GM23338 (cell line): ENCODE measurements at regions not wholly inside any gene's neighbourhood (a gene's known extent, or its start where the extent isn't known, plus 50 kb on each side); places are given as distances from the start of the nearest gene placed in this dataset.

ENCODE experiments used
- ATAC-seq: fragments of 200-7000 bp; cut with Tn5 transposase; 3 replicates; pipeline ENCODE4 v1.9.1; 2020
- DNase-seq: peaks from one replicate; pipeline ENCODE4 v3.0.0-alpha.2; 2015; ENCODE audit warnings: low spot score
- H2AFZ ChIP-seq: fragments of 200-600 bp; sonication (generic); 2 replicates; pipeline ENCODE4 v1.8.0; 2016; ENCODE audit warnings: antibody characterized with exemption, mild to moderate bottlenecking, moderate library complexity
- H3F3A ChIP-seq: fragments of 200-600 bp; sonication (generic); replicated peaks from 2 replicates; pipeline ENCODE4 v1.8.0; 2017; ENCODE audit warnings: antibody characterized with exemption, mixed run types, low read depth
- H3K27ac ChIP-seq: fragments of 200-600 bp; sonication (generic); 2 replicates; pipeline ENCODE4 v1.6.1; 2016; ENCODE audit warnings: low read depth
- H3K27me3 ChIP-seq: fragments of 200-600 bp; sonication (generic); 2 replicates; pipeline ENCODE4 v1.8.0; 2016; ENCODE audit warnings: mild to moderate bottlenecking, mixed run types, moderate library complexity; ENCODE audit not compliant: insufficient read depth
- H3K36me3 ChIP-seq: fragments of 200-600 bp; sonication (generic); 2 replicates; pipeline ENCODE4 v1.8.0; 2016; ENCODE audit warnings: mild to moderate bottlenecking; ENCODE audit not compliant: insufficient read depth
- H3K4me1 ChIP-seq: fragments of 200-600 bp; sonication (generic); 2 replicates; pipeline ENCODE4 v1.8.0; 2016; ENCODE audit warnings: mild to moderate bottlenecking, moderate library complexity; ENCODE audit not compliant: insufficient read depth
- H3K4me2 ChIP-seq: fragments of 200-600 bp; sonication (generic); 2 replicates; pipeline ENCODE4 v1.7.1; 2017; ENCODE audit warnings: mixed run types
- H3K4me3 ChIP-seq: fragments of 200-600 bp; sonication (generic); 2 replicates; pipeline ENCODE4 v1.6.1; 2016; ENCODE audit warnings: mixed run types
- H3K79me2 ChIP-seq: fragments of 200-600 bp; sonication (generic); replicated peaks from 2 replicates; pipeline ENCODE4 v1.8.0; 2017; ENCODE audit warnings: mild to moderate bottlenecking; ENCODE audit not compliant: insufficient read depth
- H3K9me2 ChIP-seq: fragments of 200-600 bp; sonication (generic); 2 replicates; pipeline ENCODE4 v1.8.0; 2017; ENCODE audit not compliant: insufficient read depth
- H4K20me1 ChIP-seq: fragments of 200-600 bp; sonication (generic); replicated peaks from 2 replicates; pipeline ENCODE4 v1.8.0; 2017; ENCODE audit warnings: mild to moderate bottlenecking; ENCODE audit not compliant: insufficient read depth
- H3K27ac Mint-ChIP-seq: 2 replicates; pipeline ENCODE4 v1.8.0; 2020; ENCODE audit warnings: inconsistent platforms, mild to moderate bottlenecking, moderate library complexity, mixed read lengths
- H3K27me3 Mint-ChIP-seq: 3 replicates; pipeline ENCODE4 v1.8.0; 2022; ENCODE audit warnings: low read depth, mild to moderate bottlenecking, moderate library complexity, mixed read lengths, inconsistent platforms; ENCODE audit not compliant: insufficient read depth, poor library complexity
- H3K36me3 Mint-ChIP-seq: 3 replicates; pipeline ENCODE4 v1.8.0; 2021; ENCODE audit warnings: low read depth, mild to moderate bottlenecking, inconsistent platforms, moderate library complexity, mixed read lengths
- H3K4me1 Mint-ChIP-seq: 3 replicates; pipeline ENCODE4 v1.8.0; 2020; ENCODE audit warnings: mild to moderate bottlenecking, inconsistent platforms, mixed read lengths
- H3K4me3 Mint-ChIP-seq: 3 replicates; pipeline ENCODE4 v1.8.0; 2021; ENCODE audit warnings: moderate library complexity, mild to moderate bottlenecking, inconsistent platforms, mixed read lengths
- H3K9me3 Mint-ChIP-seq: 3 replicates; pipeline ENCODE4 v1.8.0; 2020; ENCODE audit warnings: moderate library complexity, mild to moderate bottlenecking, inconsistent platforms, mixed read lengths
- CREB1 ChIP-seq: fragments of 250-450 bp; sonication (Bioruptor Pico); IDR thresholded peaks from 2 replicates; pipeline ENCODE4 v1.5.0; 2020; ENCODE audit warnings: low read depth, mild to moderate bottlenecking, moderate library complexity
- EZH2 ChIP-seq: fragments of 200-600 bp; sonication (generic); IDR thresholded peaks from one replicate; pipeline ENCODE4 v1.8.0; 2017; ENCODE audit warnings: antibody characterized with exemption, mild to moderate bottlenecking, low read depth; ENCODE audit not compliant: unreplicated experiment
- EZH2phosphoT487 ChIP-seq: fragments of 200-600 bp; sonication (generic); IDR thresholded peaks from one replicate; pipeline ENCODE4 v1.8.1; 2018; ENCODE audit warnings: antibody characterized with exemption; ENCODE audit not compliant: unreplicated experiment
- JUNB ChIP-seq: IDR thresholded peaks from one replicate; pipeline ENCODE4 v1.6.1; 2016; ENCODE audit warnings: antibody characterized with exemption; ENCODE audit not compliant: unreplicated experiment
- NANOG ChIP-seq: IDR thresholded peaks from 2 replicates; pipeline ENCODE4 v1.6.1; 2016; ENCODE audit warnings: antibody characterized with exemption, borderline replicate concordance
- POLR2AphosphoS5 ChIP-seq: IDR thresholded peaks from 2 replicates; pipeline ENCODE4 v1.6.1; 2016; ENCODE audit warnings: antibody characterized with exemption, low read depth
- STAT1 ChIP-seq: IDR thresholded peaks from one replicate; pipeline ENCODE4 v1.6.1; 2016; ENCODE audit warnings: antibody characterized with exemption; ENCODE audit not compliant: unreplicated experiment
- ZNF114 ChIP-seq: fragments of 250-450 bp; sonication (Bioruptor Pico); IDR thresholded peaks from 2 replicates; pipeline ENCODE4 v1.5.0; 2020; ENCODE audit warnings: mild to moderate bottlenecking, moderate library complexity
- ZNF331 ChIP-seq: fragments of 250-450 bp; sonication (Bioruptor Pico); IDR thresholded peaks from 2 replicates; pipeline ENCODE4 v1.5.0; 2020; ENCODE audit warnings: low read depth, mild to moderate bottlenecking, moderate library complexity
- TF ChIP-seq, protein P1 (sequence below), 2 experiments: fragments of 200-600 bp in 1 of 2; sonication (generic) in 1 of 2; conservative IDR thresholded peaks; 2 replicates each; pipeline versions ENCODE4 v1.5.1 to v1.6.1; 2016 to 2017; ENCODE audit warnings: antibody characterized with exemption in 2 of 2, low read depth in 2 of 2, mild to moderate bottlenecking in 2 of 2, moderate library complexity in 1 of 2
- TF ChIP-seq, protein P2 (sequence below): fragments of 250-450 bp; sonication (Bioruptor Pico); IDR thresholded peaks from 2 replicates; pipeline ENCODE4 v1.5.0; 2020; ENCODE audit warnings: mild to moderate bottlenecking, moderate library complexity
- TF ChIP-seq, protein P3 (sequence below): IDR thresholded peaks from one replicate; pipeline ENCODE4 v1.6.1; 2018; ENCODE audit warnings: antibody characterized with exemption; ENCODE audit not compliant: unreplicated experiment
- TF ChIP-seq, protein P4 (sequence below): IDR thresholded peaks from 2 replicates; pipeline ENCODE4 v1.6.1; 2016; ENCODE audit warnings: antibody characterized with exemption

DNA sequence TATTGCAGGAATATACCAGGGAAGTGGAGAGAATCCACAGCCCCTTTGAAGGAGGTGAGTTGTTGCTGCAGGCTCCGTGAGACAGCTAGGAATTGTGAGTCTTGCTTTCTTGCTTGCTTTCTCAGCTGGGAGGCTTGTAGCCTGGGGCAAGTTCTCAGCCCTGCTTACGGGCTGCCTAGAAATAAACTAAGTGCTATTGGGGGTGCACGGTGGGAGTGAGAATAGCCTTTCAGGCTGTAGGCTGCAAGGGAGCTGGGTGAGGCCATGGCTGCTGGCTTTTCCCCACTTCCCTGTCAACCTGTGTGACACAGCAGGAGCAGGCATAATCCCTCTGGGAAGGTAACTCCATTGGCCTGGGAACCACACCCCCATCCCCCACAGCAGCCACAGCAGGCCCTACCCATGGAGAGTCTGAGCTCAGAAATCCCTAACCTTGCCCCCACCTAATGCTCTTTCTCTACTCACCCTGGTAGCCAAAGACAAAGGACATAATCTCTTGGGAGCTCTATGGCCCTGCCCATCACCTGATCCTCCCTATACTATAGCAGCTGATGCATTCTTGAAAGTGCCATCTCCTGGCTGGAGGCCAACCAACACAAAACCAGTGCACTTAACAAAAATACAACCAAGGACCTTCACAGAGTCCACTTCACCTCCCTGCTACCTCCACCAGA is 113.0 kb downstream of the MMRN1 start:
- Histone ChIP-seq H2AFZ (no peak overlapping the region; the same call in 1 of the 2 replicates), H3K79me2 (no peaks in the 10 kb centered on the region), H3K4me2 (no peak overlapping the region), H3K4me1 (peaks cover 5% of the 10 kb centered on the region), H4K20me1 (no peaks in the 10 kb centered on the region), H3F3A (no peaks in the 10 kb centered on the region), H3K27me3 (no peaks in the 10 kb centered on the region), H3K36me3 (no peaks in the 10 kb centered on the region), H3K9me2 (no peaks in the 10 kb centered on the region; the same call in 1 of the 2 replicates), H3K27ac (no peak overlapping the region), H3K4me3 (no peak overlapping the region)
- peaks cover 6% of the 10 kb centered on the region; the same call in 2 of the 3 replicates for H3K4me1 Mint-ChIP-seq
- TF ChIP-seq, protein P1, sequence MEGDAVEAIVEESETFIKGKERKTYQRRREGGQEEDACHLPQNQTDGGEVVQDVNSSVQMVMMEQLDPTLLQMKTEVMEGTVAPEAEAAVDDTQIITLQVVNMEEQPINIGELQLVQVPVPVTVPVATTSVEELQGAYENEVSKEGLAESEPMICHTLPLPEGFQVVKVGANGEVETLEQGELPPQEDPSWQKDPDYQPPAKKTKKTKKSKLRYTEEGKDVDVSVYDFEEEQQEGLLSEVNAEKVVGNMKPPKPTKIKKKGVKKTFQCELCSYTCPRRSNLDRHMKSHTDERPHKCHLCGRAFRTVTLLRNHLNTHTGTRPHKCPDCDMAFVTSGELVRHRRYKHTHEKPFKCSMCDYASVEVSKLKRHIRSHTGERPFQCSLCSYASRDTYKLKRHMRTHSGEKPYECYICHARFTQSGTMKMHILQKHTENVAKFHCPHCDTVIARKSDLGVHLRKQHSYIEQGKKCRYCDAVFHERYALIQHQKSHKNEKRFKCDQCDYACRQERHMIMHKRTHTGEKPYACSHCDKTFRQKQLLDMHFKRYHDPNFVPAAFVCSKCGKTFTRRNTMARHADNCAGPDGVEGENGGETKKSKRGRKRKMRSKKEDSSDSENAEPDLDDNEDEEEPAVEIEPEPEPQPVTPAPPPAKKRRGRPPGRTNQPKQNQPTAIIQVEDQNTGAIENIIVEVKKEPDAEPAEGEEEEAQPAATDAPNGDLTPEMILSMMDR (conservative IDR thresholded peaks at IDR 0.05; ENCODE audit: low read depth in 2 of 2): no peak
- no peak for TF ChIP-seq NANOG
- TF ChIP-seq, protein P2, sequence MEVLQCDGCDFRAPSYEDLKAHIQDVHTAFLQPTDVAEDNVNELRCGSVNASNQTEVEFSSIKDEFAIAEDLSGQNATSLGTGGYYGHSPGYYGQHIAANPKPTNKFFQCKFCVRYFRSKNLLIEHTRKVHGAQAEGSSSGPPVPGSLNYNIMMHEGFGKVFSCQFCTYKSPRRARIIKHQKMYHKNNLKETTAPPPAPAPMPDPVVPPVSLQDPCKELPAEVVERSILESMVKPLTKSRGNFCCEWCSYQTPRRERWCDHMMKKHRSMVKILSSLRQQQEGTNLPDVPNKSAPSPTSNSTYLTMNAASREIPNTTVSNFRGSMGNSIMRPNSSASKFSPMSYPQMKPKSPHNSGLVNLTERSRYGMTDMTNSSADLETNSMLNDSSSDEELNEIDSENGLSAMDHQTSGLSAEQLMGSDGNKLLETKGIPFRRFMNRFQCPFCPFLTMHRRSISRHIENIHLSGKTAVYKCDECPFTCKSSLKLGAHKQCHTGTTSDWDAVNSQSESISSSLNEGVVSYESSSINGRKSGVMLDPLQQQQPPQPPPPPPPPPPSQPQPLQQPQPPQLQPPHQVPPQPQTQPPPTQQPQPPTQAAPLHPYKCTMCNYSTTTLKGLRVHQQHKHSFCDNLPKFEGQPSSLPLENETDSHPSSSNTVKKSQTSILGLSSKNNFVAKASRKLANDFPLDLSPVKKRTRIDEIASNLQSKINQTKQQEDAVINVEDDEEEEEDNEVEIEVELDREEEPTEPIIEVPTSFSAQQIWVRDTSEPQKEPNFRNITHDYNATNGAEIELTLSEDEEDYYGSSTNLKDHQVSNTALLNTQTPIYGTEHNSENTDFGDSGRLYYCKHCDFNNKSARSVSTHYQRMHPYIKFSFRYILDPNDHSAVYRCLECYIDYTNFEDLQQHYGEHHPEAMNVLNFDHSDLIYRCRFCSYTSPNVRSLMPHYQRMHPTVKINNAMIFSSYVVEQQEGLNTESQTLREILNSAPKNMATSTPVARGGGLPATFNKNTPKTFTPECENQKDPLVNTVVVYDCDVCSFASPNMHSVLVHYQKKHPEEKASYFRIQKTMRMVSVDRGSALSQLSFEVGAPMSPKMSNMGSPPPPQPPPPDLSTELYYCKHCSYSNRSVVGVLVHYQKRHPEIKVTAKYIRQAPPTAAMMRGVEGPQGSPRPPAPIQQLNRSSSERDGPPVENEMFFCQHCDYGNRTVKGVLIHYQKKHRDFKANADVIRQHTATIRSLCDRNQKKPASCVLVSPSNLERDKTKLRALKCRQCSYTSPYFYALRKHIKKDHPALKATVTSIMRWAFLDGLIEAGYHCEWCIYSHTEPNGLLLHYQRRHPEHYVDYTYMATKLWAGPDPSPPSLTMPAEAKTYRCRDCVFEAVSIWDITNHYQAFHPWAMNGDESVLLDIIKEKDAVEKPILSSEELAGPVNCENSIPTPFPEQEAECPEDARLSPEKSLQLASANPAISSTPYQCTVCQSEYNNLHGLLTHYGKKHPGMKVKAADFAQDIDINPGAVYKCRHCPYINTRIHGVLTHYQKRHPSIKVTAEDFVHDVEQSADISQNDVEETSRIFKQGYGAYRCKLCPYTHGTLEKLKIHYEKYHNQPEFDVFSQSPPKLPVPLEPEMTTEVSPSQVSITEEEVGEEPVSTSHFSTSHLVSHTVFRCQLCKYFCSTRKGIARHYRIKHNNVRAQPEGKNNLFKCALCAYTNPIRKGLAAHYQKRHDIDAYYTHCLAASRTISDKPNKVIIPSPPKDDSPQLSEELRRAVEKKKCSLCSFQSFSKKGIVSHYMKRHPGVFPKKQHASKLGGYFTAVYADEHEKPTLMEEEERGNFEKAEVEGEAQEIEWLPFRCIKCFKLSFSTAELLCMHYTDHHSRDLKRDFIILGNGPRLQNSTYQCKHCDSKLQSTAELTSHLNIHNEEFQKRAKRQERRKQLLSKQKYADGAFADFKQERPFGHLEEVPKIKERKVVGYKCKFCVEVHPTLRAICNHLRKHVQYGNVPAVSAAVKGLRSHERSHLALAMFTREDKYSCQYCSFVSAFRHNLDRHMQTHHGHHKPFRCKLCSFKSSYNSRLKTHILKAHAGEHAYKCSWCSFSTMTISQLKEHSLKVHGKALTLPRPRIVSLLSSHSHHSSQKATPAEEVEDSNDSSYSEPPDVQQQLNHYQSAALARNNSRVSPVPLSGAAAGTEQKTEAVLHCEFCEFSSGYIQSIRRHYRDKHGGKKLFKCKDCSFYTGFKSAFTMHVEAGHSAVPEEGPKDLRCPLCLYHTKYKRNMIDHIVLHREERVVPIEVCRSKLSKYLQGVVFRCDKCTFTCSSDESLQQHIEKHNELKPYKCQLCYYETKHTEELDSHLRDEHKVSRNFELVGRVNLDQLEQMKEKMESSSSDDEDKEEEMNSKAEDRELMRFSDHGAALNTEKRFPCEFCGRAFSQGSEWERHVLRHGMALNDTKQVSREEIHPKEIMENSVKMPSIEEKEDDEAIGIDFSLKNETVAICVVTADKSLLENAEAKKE: no peak; the same call in 1 of the 2 replicates
- TF ChIP-seq STAT1: no peak
- no peak for TF ChIP-seq JUNB
- TF ChIP-seq, protein P3, sequence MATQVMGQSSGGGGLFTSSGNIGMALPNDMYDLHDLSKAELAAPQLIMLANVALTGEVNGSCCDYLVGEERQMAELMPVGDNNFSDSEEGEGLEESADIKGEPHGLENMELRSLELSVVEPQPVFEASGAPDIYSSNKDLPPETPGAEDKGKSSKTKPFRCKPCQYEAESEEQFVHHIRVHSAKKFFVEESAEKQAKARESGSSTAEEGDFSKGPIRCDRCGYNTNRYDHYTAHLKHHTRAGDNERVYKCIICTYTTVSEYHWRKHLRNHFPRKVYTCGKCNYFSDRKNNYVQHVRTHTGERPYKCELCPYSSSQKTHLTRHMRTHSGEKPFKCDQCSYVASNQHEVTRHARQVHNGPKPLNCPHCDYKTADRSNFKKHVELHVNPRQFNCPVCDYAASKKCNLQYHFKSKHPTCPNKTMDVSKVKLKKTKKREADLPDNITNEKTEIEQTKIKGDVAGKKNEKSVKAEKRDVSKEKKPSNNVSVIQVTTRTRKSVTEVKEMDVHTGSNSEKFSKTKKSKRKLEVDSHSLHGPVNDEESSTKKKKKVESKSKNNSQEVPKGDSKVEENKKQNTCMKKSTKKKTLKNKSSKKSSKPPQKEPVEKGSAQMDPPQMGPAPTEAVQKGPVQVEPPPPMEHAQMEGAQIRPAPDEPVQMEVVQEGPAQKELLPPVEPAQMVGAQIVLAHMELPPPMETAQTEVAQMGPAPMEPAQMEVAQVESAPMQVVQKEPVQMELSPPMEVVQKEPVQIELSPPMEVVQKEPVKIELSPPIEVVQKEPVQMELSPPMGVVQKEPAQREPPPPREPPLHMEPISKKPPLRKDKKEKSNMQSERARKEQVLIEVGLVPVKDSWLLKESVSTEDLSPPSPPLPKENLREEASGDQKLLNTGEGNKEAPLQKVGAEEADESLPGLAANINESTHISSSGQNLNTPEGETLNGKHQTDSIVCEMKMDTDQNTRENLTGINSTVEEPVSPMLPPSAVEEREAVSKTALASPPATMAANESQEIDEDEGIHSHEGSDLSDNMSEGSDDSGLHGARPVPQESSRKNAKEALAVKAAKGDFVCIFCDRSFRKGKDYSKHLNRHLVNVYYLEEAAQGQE: no peak
- no peak for TF ChIP-seq EZH2
- TF ChIP-seq, protein P4, sequence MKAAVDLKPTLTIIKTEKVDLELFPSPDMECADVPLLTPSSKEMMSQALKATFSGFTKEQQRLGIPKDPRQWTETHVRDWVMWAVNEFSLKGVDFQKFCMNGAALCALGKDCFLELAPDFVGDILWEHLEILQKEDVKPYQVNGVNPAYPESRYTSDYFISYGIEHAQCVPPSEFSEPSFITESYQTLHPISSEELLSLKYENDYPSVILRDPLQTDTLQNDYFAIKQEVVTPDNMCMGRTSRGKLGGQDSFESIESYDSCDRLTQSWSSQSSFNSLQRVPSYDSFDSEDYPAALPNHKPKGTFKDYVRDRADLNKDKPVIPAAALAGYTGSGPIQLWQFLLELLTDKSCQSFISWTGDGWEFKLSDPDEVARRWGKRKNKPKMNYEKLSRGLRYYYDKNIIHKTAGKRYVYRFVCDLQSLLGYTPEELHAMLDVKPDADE: no peak
- TF ChIP-seq CREB1 (CRISPR knock-in tag): no peak
- TF ChIP-seq ZNF114 (CRISPR knock-in tag): no peak
- TF ChIP-seq POLR2AphosphoS5: no peak
- no peak for TF ChIP-seq EZH2phosphoT487
- TF ChIP-seq ZNF331 (CRISPR knock-in tag): no peak
- peak; percentile 5 for DNase-seq
- H3K27ac Mint-ChIP-seq: no peak overlapping the region
- no peaks in the 10 kb centered on the region for H3K36me3 Mint-ChIP-seq
- H3K4me3 Mint-ChIP-seq: no peak overlapping the region
- no peaks in the 10 kb centered on the region; the same call in 2 of the 3 replicates for H3K9me3 Mint-ChIP-seq
- ATAC-seq: peak; percentile 84
- H3K27me3 Mint-ChIP-seq: peaks cover 2% of the 10 kb centered on the region
